GM19467 (cell line): ENCODE measurements at regions not wholly inside any gene's neighbourhood (a gene's known extent, or its start where the extent isn't known, plus 50 kb on each side); places are given as distances from the start of the nearest gene placed in this dataset.
"Not testable (repeated sequence)": the region's sequence is repeated elsewhere in the genome, so short reads cannot be mapped to it uniquely, and the experiment has no call there.

Source experiments
- ATAC-seq: cut with Tn5 transposase; IDR thresholded peaks from one replicate; pipeline ENCODE4 v1.9.1; 2021; ENCODE audit warnings: mild to moderate bottlenecking, moderate library complexity; ENCODE audit not compliant: unreplicated experiment

DNA sequence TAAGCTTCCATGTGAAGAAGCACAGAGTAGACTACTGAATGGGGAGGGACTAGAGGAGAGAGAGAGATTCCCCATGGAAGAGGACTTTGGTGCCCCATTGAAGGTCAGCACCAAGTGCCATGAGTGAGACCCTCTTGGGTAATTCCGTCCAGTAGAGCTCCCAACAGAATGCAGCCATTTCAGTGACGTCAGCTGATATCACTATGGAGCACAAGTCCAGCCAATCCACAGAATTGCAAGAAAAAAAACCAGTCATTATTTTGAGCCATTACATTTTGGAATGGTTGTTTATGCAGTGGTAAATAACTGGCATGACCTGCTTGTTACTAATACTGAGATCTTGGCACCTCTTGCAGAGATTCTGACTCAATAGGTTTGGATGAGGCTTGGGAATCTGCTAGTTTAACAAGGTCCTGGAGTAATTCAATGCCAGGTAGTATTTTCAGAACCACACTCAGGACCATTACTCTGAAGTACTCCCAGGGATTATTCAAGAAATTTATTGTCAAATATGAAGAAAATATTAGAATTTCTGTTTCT lies 52.6 kb upstream of the SP8 start:
- ATAC-seq, result no peak

GRCh38 chr7:20839987-20840386 lies 53.3 kb upstream of the SP8 start:
- ATAC-seq, result no peak

DNA sequence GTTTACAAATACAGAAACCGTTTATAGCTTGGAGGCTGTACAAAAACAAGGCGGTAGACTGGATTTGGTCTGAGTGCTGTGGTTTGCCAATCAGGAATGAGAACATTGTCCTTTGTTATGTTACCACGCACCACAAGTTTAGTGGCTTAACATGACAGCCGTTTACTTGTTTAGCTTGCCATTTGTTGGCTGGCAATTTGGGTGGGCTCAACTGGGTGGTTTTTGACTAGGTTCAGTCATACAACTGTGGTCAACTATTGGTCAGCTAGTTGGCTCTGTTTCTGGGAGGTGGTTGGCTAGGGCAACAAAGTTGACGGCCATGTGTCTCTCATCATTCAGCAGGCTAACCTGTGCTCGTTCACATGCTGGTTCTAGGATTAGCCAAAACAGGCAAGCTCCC lies 60.1 kb upstream of the SP8 start:
- no peak for ATAC-seq

GRCh38 chr7:20858951-20859350 lies 72.3 kb upstream of the SP8 start:
- no peak for ATAC-seq

DNA sequence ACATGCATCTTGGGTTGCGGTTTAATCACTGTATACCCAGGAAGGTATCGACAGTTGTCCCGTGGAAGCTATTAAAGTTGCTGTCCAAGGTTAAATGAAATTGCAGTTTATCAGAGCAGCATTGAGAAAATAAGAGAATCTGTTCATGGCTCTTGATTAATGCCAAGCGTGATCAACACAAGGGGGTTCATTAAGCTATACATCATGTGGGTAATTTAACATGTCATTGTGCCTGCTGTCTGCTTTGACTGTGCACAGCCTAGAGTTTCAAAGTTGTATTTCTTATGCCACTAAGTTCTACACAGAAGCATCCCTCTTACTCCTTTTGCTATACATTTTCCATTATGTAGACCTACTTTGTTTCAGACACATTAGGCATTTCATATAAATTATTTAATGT lies 74.8 kb upstream of the SP8 start:
- ATAC-seq, result no peak

DNA sequence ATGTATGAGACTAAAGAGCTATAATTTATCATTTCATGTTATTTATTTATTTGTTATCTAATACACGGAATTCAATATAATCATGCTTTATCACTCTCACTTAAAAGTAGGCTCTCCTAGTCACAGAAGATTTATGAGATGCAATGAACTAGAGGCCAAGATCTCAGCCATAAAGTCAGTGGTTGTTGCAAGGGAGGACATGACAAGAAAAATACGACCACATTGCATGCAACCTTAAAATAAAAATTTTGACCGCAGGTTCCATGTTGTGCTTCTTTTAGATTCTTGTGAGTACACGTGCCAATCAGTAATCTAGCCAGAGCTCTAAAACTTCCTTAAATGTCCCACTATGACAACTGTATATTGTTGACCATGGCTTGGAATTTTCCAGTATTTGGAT lies 75.9 kb upstream of the SP8 start:
- no peak for ATAC-seq

GRCh38 chr7:20864221-20864620 lies 77.5 kb upstream of the SP8 start:
- ATAC-seq, result no peak

DNA sequence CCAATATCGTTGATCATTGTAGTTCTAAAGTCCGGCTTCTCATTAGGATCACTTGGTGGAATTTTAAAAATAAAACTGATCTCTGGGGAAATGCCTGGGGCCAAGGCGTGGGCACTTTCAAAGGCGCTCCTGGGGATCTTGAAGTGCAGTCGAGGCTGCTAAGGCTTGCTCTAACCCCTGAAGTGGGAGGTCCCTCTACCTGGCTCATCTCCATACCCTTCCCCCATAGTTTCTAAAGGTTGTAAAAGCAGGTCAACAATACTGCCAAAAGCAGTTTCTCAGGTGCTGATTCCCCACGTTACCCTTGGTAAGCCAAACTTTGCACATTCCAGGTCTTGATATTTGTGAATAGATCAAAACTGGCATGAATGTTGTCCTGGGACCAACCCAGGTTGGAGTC lies 79.0 kb upstream of the SP8 start:
- no peak for ATAC-seq

- ATAC-seq, result no peak
Observed at GRCh38 chr7:20870977-20871376, 84.3 kb upstream of the SP8 start.

DNA sequence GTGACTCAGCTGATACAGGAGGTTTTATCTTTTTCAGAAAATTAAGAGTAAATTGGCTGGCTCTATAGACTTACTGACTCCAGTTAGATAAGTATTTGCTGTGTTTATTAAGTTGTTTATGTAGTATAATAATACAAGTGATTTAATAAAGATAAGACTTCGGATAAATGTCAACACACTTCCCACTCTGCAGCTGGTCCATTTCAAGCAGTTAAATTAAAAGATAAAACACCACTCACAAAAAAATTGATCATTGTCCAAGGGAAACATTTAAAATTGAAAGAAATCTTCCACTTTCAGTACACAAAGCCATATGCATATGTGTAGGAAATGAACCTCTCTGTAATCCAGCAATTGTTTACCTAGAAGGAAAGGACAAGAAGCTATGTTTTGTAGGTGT lies 106.1 kb upstream of the SP8 start:
- no peak for ATAC-seq

DNA sequence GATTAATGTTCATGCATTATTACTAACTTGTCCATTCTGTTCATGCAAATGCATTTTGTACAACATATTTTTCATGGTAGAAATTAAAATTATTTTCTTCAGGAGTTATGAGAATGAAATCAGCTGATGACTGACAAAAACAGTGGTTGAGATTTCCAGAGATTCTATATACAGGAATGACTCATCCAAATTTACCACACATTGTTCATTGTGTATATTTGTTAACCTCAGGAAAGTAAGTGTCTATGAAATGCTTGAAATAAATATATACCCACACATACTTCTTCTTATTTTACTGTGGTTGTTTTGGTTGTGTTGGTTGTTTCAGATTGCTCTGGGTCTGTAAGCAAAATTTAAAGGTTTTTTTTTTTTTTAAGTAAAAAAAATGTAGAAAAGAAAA lies 108.1 kb upstream of the SP8 start:
- no peak for ATAC-seq

- ATAC-seq, result no peak
Observed at GRCh38 chr7:20895563-20895962, 108.9 kb upstream of the SP8 start.

DNA sequence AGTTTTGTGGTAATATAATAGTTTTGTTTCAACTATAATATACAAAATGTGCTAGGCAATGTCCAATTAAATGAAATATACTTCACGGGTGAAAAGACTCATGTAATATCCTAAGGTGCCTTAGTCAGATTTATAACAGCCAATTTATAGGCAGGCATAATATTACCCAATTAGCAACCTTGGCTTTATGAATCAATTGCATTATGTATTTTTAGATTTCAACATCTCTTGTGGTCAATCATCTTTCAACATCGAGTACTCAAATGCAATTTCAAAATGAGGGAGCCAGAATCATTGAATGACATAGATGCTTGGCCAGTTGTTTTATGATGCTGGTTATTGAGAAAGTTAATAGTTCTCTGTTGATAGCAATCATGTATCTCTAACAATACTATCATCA lies 110.3 kb upstream of the SP8 start:
- no peak for ATAC-seq

GRCh38 chr7:20906801-20907453 lies 120.2 kb upstream of the SP8 start:
- no peak for ATAC-seq

- no peak for ATAC-seq
Observed at GRCh38 chr7:20911081-20911480, 124.4 kb upstream of the SP8 start.

DNA sequence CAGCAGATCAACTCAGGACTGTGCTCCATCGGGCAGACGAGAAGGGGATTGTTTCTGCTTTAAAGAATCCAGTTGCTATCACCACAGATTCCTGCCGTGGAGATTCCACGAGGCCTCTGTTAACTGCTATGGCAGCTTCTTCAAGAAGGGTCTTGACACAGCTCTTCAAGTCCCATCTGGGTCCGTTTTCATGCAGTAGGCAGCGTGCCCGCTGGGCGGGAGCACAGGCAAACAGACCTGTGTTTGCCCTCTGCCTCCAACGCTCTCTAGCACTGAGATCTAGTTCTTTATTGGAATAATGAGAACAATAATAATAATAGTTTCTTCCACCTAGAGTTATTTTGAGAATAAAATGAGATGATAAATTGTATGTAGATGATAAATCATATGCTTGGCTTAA lies 127.2 kb upstream of the SP8 start:
- ATAC-seq, result no peak

- no peak for ATAC-seq
Observed at GRCh38 chr7:20916311-20916710, 129.6 kb upstream of the SP8 start.

DNA sequence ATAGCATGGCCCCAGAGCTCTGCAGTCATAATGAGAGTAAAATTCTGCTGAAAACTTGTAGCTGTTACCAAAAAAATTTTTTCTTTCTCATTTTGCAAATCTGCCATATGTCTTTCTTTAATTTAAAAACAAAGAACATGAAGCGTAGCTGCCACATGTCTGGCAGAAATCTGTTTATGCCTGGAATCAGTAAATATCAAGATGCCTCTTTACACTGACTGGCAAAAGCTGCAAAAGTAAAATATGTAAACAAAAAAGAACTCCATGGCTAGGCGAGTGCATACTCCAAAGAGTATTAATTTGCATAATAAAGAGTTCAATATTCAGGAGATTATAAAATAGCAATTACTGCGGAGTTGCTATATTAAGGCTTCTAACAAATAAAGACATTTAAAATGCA lies 130.9 kb upstream of the SP8 start:
- ATAC-seq, result no peak

- no peak for ATAC-seq
Observed at GRCh38 chr7:20918156-20918555, 131.5 kb upstream of the SP8 start.

DNA sequence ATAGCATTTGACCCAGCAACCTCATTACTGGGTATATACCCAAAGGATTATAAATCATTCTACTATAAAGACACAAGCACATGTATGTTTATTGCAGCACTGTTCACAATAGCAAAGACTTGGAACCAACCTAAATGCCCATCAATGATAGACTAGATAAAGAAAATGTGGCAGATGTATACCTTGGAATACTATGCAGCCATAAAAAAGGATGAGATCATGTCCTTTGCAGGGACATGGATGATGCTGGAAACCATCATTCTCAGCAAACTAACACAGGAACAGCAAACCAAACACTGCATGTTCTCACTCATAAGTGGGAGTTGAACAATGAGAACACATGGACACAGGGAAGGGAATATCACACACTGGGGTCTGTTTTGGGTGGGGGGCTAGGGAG lies 140.5 kb upstream of the SP8 start:
- ATAC-seq, result not testable (repeated sequence)

- ATAC-seq, result no peak
Observed at GRCh38 chr7:20927976-20928375, 141.3 kb upstream of the SP8 start.

DNA sequence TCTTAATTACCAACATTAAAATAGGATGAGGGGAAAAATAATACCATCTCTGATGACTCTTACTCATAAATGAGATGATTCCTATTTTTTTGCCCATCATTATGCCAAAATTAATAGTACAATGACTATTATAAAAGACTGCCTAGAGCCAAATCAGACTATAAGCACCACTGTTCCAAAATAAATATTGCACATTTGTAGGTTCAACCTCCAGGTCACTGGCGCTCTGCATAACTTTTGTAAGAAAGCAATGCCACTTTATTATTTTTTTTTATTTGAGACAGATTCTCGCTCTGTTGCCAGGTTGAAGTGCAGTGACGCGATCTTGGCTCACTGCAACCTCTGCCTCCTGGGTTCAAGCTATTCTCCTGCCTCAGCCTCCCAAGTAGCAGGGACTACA lies 142.5 kb upstream of the SP8 start:
- ATAC-seq, result no peak

DNA sequence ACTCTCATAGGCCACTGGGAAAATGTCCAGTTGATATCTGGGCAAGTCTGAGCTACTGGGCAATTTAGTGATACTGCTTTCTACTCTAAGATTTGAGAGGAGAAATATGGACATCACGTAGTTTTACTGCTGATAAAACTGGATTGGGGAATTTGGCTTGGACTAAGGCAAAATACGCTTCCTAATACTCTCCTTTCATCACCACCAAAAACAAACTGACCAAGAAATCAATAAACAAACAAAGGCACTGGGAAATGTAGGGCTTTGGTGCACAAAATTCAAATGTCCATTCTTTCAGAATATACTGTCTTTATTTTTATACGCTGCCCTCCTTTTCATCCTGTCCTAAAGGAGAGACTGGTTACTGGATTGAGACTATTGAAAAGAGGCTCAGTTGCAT lies 145.1 kb upstream of the SP8 start:
- no peak for ATAC-seq
